GM13977 (cell line): ENCODE measurements at regions not wholly inside any gene's neighbourhood (a gene's known extent, or its start where the extent isn't known, plus 50 kb on each side); places are given as distances from the start of the nearest gene placed in this dataset.

ENCODE experiments used
- DNase-seq: peaks from one replicate; pipeline ENCODE4 v3.0.0; 2012; ENCODE audit warnings: low spot score
- CTCF ChIP-seq: IDR thresholded peaks from 2 replicates; pipeline ENCODE4 v1.5.1; 2012; ENCODE audit warnings: mild to moderate bottlenecking, control low read depth; ENCODE audit not compliant: insufficient read depth; ENCODE audit errors: extremely low read depth, missing control alignments
- in situ Hi-C: fragments of 300-500 bp; cut with MboI; formaldehyde crosslinking; loops from one replicate; pipeline ENCODE4 v1.12.0; 2022; ENCODE audit warnings: low sequenced_read_pairs, low pct_unique_long_range_greater_than_20kb, mixed read lengths, inconsistent platforms; ENCODE audit not compliant: unreplicated experiment

DNA sequence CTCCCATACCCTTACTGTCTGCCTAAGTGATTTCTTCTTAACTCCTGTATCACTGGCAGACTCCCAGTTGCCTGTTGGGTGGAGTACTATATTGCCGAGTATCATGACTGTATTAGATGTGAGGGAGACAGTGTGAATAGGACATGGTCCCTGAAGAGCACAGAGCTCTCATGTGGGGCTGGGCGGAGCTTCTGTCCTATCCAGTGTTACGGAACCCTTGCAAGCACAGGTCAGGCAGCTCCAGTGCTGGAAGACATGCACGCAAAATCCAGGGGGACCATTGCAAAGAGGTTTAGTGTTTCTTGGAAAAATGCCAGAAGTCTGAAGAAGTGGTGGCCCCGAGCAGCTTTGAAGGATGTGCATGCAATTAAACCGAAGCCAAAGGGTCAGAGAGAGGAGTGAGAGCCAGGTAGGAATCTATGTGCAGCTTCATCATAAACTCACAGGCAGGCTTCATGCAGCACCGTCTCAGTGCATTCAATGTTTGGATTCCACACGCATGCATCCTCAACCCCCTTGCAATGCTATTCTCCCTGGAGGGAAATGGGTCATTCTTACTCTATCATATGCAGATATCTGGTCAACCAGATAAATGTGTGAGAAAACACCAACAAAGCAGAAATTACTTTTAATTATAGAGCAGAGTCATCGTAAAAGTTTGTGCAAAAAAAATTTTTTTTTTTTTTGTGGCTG lies 49.7 kb upstream of the DHRSX start:
- in situ Hi-C loops, result no loop called here
- TF ChIP-seq CTCF, result no peak
- DNase-seq, result no peak
